NB4 (cell line): ENCODE measurements at regions not wholly inside any gene's neighbourhood (a gene's known extent, or its start where the extent isn't known, plus 50 kb on each side); places are given as distances from the start of the nearest gene placed in this dataset.

Experiments
- DNase-seq: peaks from one replicate; pipeline ENCODE4 v3.0.0; 2010; ENCODE audit warnings: low read depth
- H3K4me3 ChIP-seq: one replicate; pipeline ENCODE4 v1.5.1; 2011; ENCODE audit warnings: mild to moderate bottlenecking, low read depth, low read length, moderate library complexity
- CTCF ChIP-seq: IDR thresholded peaks from one replicate; pipeline ENCODE4 v1.5.1; 2012; ENCODE audit warnings: low read depth, low read length
- MAX ChIP-seq: IDR thresholded peaks from 2 replicates; pipeline ENCODE4 v1.6.1; 2011; ENCODE audit warnings: low read depth, low read length
- MYC ChIP-seq: IDR thresholded peaks from 2 replicates; pipeline ENCODE4 v1.6.1; 2011; ENCODE audit warnings: low read depth, low read length
- POLR2A ChIP-seq: IDR thresholded peaks from 2 replicates; pipeline ENCODE4 v1.6.1; 2011; ENCODE audit warnings: mild to moderate bottlenecking; ENCODE audit not compliant: insufficient read length; ENCODE audit errors: extremely low read depth

- DNase-seq = no peak
- TF ChIP-seq CTCF (no peak), POLR2A (no peak), MAX (no peak), MYC (no peak)
- H3K4me3 ChIP-seq = no peak overlapping the region
These were observed 100.6 kb upstream of the MDFIC start for GRCh38 chr7:114821030-114821900.

GRCh38 chr7:114822131-114822530 lies 99.8 kb upstream of the MDFIC start:
- no peak for DNase-seq
- H3K4me3 ChIP-seq = no peak overlapping the region
- TF ChIP-seq MAX = no peak
- TF ChIP-seq CTCF = no peak
- TF ChIP-seq MYC = no peak
- TF ChIP-seq POLR2A = no peak

GRCh38 chr7:114822844-114823243 lies 99.0 kb upstream of the MDFIC start:
- TF ChIP-seq MYC (no peak), CTCF (no peak), MAX (no peak), POLR2A (no peak)
- DNase-seq = no peak
- H3K4me3 ChIP-seq = no peak overlapping the region

- DNase-seq = no peak
- no peak overlapping the region for H3K4me3 ChIP-seq
- TF ChIP-seq MAX (no peak), MYC (no peak), POLR2A (no peak), CTCF (no peak)
These were observed 98.6 kb upstream of the MDFIC start for GRCh38 chr7:114823290-114823689.

GRCh38 chr7:114825423-114825951 lies 96.4 kb upstream of the MDFIC start:
- TF ChIP-seq MAX (no peak), MYC (no peak), POLR2A (no peak), CTCF (no peak)
- no peak for DNase-seq
- H3K4me3 ChIP-seq = no peak overlapping the region
